ENCODE measurements at regions not wholly inside any gene's neighbourhood (a gene's known extent, or its start where the extent isn't known, plus 50 kb on each side); places are given as distances from the start of the nearest gene placed in this dataset.

DNA sequence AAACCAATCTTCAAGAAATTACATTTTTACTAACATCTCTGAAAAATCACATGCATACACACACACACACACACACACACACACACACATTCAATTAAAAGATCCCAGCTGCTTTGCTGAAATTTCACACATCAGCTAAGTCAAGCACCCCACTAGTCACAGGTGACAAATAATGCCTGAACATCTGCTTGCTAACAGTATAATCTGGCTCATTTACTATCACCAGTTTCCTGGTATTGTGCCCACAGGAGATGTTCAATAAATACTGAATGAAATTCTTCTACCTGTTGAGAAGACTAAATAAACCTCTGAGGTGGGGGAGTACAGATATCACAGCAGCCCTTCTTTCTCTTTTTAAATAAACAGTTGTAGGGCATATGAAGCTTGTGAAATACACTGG, 994.0 kb downstream of the ARAP2 start:
- no peak for DNase-seq

DNA sequence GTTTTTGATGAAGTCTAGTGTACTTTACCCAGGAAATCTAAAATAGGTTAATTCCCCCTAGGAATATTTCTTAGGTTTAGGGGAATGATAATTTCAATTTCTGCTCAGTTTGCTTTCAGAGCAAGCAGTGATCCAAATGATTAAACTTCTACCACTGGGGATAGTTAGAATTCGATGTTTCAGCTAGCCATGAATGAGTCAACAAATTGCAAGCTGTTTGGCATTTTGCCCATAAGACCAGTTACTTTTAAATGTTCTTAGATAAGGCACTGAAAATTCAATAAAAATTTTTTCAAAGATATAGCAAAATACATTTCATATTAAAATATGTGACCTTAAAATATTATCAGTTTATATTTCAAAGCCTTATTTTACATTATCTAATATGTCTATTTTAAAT, 993.6 kb downstream of the ARAP2 start:
- no peak for DNase-seq

GRCh38 chr4:35252071-35252470, 992.2 kb downstream of the ARAP2 start:
- DNase-seq: no peak

GRCh38 chr4:35252866-35253265, 991.4 kb downstream of the ARAP2 start:
- no peak for DNase-seq

- no peak for DNase-seq
Measured at GRCh38 chr4:35253331-35253730, 991.0 kb downstream of the ARAP2 start.

GRCh38 chr4:35286434-35286833, 957.9 kb downstream of the ARAP2 start:
- no peak for DNase-seq

GRCh38 chr4:35300996-35301774, 943.1 kb downstream of the ARAP2 start:
- DNase-seq: no peak

DNA sequence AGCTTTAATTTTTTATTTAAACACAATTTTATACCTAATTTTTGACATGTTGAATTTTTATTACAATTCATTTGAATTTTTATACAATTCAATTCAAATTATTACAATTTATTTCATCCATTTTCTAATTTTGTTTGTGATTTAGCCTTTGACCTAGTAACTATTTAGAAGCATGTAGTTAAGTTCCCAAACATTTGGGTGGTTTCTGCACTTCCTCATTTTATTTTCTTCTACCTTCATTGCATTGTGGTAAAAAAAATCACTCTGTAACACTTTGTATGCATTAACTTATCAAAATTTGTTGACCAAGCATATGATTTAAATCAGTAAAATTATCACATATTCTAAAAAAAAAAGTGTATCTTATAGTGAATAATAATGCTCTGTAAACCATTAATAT, 928.9 kb downstream of the ARAP2 start:
- DNase-seq: no peak

DNA sequence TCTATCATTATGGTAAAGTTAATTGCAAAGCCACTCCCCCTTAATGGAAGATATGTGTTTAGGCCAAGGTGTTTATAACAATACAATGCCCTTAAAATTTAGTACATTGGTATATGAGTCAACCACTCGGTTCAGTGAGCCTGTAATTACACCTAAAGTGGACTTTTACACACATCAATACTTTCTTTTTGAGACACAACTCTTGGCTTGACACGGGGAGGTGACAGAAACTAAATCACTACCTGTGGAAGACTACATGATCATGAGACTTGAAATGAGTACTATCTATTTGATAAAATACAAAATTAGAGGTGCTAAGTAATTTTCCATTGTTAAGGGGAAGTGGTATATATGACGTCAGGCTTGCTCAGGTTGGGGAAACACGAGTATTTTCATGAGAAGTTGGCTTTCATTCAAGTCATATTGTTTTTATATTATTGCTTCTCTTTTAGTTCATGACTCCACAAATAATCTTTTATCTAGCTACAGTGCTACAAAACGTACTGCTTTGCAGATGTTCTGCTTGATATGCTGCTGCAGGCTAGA, 918.3 kb downstream of the ARAP2 start:
- no peak for DNase-seq

- DNase-seq: no peak
Measured at GRCh38 chr4:35342833-35343232, 901.5 kb downstream of the ARAP2 start.

GRCh38 chr4:35347276-35347675, 897.0 kb downstream of the ARAP2 start:
- no peak for DNase-seq

- no peak for DNase-seq
Measured at GRCh38 chr4:35358001-35358584, 886.2 kb downstream of the ARAP2 start.

DNA sequence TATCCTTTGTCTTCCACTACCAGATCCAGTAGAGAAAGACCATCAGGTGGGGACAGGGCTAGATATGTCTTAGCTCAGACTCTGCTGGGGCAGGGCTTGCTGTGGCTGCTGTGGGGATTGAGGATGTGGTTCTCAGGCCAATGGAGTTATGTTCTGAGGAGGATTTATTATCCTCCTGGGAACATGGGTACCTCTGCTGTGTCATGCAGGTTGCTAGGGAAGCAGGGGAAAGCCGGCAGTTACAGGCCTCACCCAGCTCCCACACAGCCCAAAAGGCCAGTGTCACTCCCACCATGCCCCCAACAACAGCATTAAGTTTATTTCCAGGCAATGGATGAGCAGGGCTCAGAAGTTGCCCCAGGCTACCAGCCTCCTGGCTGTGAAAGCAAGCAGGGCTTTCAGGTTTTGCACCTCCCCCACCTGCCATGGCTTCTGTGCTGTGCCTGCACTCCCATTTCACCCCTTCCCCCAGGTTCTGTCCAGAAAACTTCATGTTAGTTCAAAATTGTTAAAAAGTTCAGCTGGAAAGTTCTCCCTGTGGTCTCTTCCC, 879.9 kb downstream of the ARAP2 start:
- DNase-seq: no peak

GRCh38 chr4:35365186-35365585, 879.1 kb downstream of the ARAP2 start:
- DNase-seq: no peak

GRCh38 chr4:35399912-35400311, 844.4 kb downstream of the ARAP2 start:
- DNase-seq: no peak

GRCh38 chr4:35423104-35423503, 821.2 kb downstream of the ARAP2 start:
- no peak for DNase-seq

DNA sequence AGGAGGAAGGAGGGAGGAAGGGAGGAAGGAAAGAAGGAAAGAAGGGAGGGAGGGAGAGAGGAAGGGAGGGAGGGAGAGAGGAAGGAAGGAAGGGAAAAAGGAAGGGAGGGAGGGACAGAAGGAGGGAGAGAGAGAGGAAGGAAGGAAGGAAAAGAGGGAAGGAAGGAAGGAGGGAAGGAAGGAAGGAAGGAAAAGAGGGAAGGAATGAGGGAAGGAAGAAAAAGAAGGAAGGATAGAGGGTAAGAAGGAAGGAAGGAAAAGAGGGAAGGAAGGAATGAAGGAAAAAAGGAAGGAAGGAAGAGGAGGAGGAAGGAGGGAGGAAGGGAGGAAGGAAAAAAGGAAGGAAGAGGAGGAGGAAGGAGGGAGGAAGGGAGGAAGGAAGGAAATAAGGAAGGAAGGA, 796.8 kb downstream of the ARAP2 start:
- no peak for DNase-seq

DNA sequence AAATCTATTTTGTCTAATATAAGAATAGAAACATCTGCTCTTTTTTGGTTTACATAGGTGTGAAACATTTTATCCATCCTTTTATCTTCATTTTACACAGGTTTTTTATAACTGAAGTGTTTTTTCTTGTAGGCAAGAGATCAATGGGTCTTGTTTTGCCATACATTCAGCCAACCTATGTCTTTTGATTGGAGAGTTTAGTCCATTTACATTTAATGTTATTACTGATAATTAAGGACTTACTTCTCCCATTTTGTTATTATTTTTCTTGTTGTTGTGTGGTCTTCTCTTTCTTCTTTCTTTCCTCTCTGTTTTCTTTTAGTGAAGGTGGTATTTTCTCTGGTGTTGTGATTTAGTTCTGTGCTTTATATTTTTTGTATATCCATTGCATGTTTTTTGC, 785.3 kb downstream of the ARAP2 start:
- DNase-seq: no peak

DNA sequence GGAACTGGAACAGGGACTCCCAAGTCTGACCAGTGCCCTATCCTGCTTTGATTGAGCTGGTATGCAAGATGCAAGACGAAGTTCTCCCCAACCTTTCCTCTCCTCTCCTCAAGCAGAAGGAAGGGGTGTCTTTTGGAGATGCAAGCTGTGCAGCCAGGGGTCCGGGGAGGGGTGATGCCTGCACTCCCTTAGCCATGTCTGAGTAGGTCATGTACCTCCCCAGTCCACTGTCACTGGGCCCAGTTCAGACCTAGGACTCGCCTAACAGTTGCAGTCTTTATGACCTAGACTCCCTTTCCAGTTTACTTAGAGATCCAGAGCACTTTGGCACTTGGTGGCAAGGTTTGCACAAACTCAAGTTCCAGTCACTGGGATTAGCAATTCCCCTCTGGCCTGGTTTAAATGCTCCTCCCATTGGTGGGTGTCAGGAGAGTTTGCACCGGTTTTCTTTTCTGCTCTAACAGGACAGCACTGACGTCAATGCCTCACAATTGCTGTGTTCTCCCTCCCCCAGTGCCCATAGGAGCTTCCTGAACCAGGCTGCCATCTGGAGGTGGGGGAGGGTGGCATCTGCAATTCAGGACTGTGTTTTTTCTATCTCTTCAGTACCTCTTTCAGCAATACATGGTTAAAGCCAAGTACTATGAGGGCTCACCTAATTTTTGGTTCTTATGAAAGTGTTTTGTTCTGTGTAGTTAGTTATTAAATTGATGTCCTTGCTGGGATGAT, 782.2 kb downstream of the ARAP2 start:
- DNase-seq: no peak

GRCh38 chr4:35463251-35463952, 780.9 kb downstream of the ARAP2 start:
- DNase-seq: no peak

DNA sequence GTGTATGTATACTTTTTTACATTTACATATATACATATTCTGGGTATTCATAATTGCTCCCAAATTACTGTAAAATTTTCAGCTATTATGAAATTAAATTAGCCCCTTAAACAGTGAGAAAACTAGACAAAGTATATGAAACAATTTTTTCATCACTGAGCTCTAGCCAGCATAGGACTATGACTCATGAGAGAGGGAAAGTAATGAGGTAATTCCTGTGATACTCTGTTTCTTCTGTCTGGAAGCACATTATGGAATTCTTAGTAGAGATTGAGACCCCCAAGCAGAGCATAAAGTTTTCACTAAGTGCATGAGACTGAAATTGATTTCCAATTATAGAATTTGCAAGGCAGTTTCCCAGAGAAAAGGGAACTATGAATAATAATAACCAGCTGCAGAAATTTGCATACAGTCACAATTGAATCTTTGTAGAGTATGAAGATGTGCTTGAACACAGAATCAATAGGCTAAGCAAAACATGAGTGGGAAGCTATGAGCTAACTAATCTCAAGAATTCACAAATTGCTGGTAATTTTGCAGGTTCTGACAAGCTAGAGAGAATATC, 779.3 kb downstream of the ARAP2 start:
- DNase-seq: no peak

DNA sequence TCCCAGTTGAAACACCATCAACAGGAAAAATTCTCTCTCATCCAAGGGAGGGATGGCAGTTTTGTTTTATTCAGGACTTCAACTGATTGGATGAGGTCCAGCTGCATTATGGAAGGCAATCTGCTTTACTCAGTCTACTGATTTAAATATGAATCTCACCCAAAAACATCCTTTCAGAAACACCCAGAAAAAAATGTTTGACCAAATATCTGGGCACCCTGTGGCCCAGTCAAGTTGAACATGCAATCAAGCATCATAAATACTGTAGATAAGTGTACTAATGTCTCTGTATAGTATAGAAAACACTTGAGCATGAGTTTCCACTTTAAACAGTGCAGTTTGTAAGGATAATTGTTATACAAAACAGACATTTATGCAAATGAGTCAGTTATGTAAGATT, 753.2 kb downstream of the ARAP2 start:
- no peak for DNase-seq

GRCh38 chr4:35493977-35494376, 750.3 kb downstream of the ARAP2 start:
- no peak for DNase-seq

All from CD4-positive, alpha-beta T cell treated with Interleukin-21 for 1 hour (primary cell).